Fibroblast of pulmonary artery (primary cell): ENCODE measurements at regions not wholly inside any gene's neighbourhood (a gene's known extent, or its start where the extent isn't known, plus 50 kb on each side); places are given as distances from the start of the nearest gene placed in this dataset.

Experiments used
- DNase-seq: peaks from one replicate; pipeline ENCODE4 v3.0.0-alpha.2; 2010; ENCODE audit warnings: low read depth
- H3K4me3 ChIP-seq: replicated peaks from 2 replicates; pipeline ENCODE4 v1.5.1; 2011; ENCODE audit warnings: low read depth, mild to moderate bottlenecking, control low read depth, low read length, moderate library complexity
- CTCF ChIP-seq: IDR thresholded peaks from 2 replicates; pipeline ENCODE4 v1.5.1; 2011; ENCODE audit warnings: mild to moderate bottlenecking, control low read depth, low read length, inconsistent platforms; ENCODE audit errors: missing control alignments

- no peak for TF ChIP-seq CTCF
- no peak for DNase-seq
- H3K4me3 ChIP-seq = no peak overlapping the region
Measured at GRCh38 chr7:115719963-115720362, 310.6 kb downstream of the TFEC start.

- H3K4me3 ChIP-seq = no peak overlapping the region
- no peak for TF ChIP-seq CTCF
- no peak for DNase-seq
Measured at GRCh38 chr7:115709664-115710063, 320.9 kb downstream of the TFEC start.

- TF ChIP-seq CTCF = no peak
- no peak overlapping the region for H3K4me3 ChIP-seq
- no peak for DNase-seq
Measured at GRCh38 chr7:115708013-115708341, 322.6 kb downstream of the TFEC start.

GRCh38 chr7:115707258-115708012, 323.1 kb downstream of the TFEC start:
- peak; percentile 27 for TF ChIP-seq CTCF
- DNase-seq = peak; percentile 13
- no peak overlapping the region for H3K4me3 ChIP-seq

- DNase-seq = no peak
- TF ChIP-seq CTCF = no peak
Measured at GRCh38 chr7:115704884-115705283, 325.7 kb downstream of the TFEC start.

GRCh38 chr7:115701141-115701540, 329.4 kb downstream of the TFEC start:
- TF ChIP-seq CTCF = no peak
- peak; percentile 17 for DNase-seq
- H3K4me3 ChIP-seq = no peak overlapping the region

More at GRCh38 chr7:115704884-115705283, 325.7 kb downstream of the TFEC start:
- H3K4me3 ChIP-seq = no peak overlapping the region

GRCh38 chr7:115694424-115694823, 336.1 kb downstream of the TFEC start:
- no peak for DNase-seq
- no peak overlapping the region for H3K4me3 ChIP-seq
- no peak for TF ChIP-seq CTCF
